Limb (tissue), 2 donors: ENCODE measurements at regions not wholly inside any gene's neighbourhood (a gene's known extent, or its start where the extent isn't known, plus 50 kb on each side); places are given as distances from the start of the nearest gene placed in this dataset.

Source experiments
- DNase-seq, 2 donors: peaks; one replicate each; pipeline ENCODE4 v3.0.0-alpha.2; 2016; ENCODE audit errors: extremely low spot score in 2 of 2

- no peak for DNase-seq
These were observed 195.4 kb downstream of the MACC1 start for GRCh38 chr7:20021831-20022230.

- no peak for DNase-seq
These were observed 196.1 kb downstream of the MACC1 start for GRCh38 chr7:20021066-20021465.

- DNase-seq: no peak
These were observed 197.3 kb downstream of the MACC1 start for GRCh38 chr7:20019757-20020432.

- no peak for DNase-seq
These were observed 200.5 kb downstream of the MACC1 start for GRCh38 chr7:20016669-20017068.

- DNase-seq: no peak
These were observed 203.6 kb downstream of the MACC1 start for GRCh38 chr7:20013536-20013935.

GRCh38 chr7:20012100-20012499 lies 205.1 kb downstream of the MACC1 start:
- no peak for DNase-seq

- DNase-seq: no peak
These were observed 206.3 kb downstream of the MACC1 start for GRCh38 chr7:20010877-20011276.

- no peak for DNase-seq
These were observed 209.7 kb downstream of the MACC1 start for GRCh38 chr7:20007510-20007909.

- DNase-seq: no peak
These were observed 212.1 kb downstream of the MACC1 start for GRCh38 chr7:20005081-20005480.

GRCh38 chr7:19999681-20000080 lies 217.5 kb downstream of the MACC1 start:
- no peak for DNase-seq

GRCh38 chr7:19991936-19992335 lies 218.5 kb upstream of the TMEM196 start:
- DNase-seq: no peak

- no peak for DNase-seq
These were observed 216.5 kb upstream of the TMEM196 start for GRCh38 chr7:19989906-19990305.

- no peak for DNase-seq
These were observed 215.4 kb upstream of the TMEM196 start for GRCh38 chr7:19988860-19989259.

GRCh38 chr7:19984231-19984632 lies 210.8 kb upstream of the TMEM196 start:
- DNase-seq: no peak

GRCh38 chr7:19982841-19983835 lies 209.7 kb upstream of the TMEM196 start:
- no peak for DNase-seq

GRCh38 chr7:19973581-19973980 lies 200.2 kb upstream of the TMEM196 start:
- no peak for DNase-seq

GRCh38 chr7:19972876-19973275 lies 199.5 kb upstream of the TMEM196 start:
- DNase-seq: no peak

GRCh38 chr7:19971956-19972355 lies 198.5 kb upstream of the TMEM196 start:
- no peak for DNase-seq

- DNase-seq: no peak
These were observed 197.1 kb upstream of the TMEM196 start for GRCh38 chr7:19970514-19970913.

- no peak for DNase-seq
These were observed 196.6 kb upstream of the TMEM196 start for GRCh38 chr7:19969859-19970493.

GRCh38 chr7:19964246-19964645 lies 190.8 kb upstream of the TMEM196 start:
- peak in 1 of 2 donors; percentile 7 for DNase-seq

GRCh38 chr7:19963695-19964094 lies 190.3 kb upstream of the TMEM196 start:
- DNase-seq: no peak
